GM19463 (cell line): ENCODE measurements at regions not wholly inside any gene's neighbourhood (a gene's known extent, or its start where the extent isn't known, plus 50 kb on each side); places are given as distances from the start of the nearest gene placed in this dataset.

Experiments used
- ATAC-seq: cut with Tn5 transposase; IDR thresholded peaks from one replicate; pipeline ENCODE4 v1.9.1; 2021; ENCODE audit warnings: mild to moderate bottlenecking, moderate library complexity; ENCODE audit not compliant: unreplicated experiment

GRCh38 chr3:20361000-20361399 lies 175.0 kb upstream of the SGO1 start:
- no peak for ATAC-seq

GRCh38 chr3:20353286-20353685 lies 167.3 kb upstream of the SGO1 start:
- no peak for ATAC-seq

GRCh38 chr3:20352546-20353179 lies 166.7 kb upstream of the SGO1 start:
- ATAC-seq, result no peak

- no peak for ATAC-seq
These were observed 164.4 kb upstream of the SGO1 start for GRCh38 chr3:20350449-20350848.

- no peak for ATAC-seq
These were observed 160.9 kb upstream of the SGO1 start for GRCh38 chr3:20346916-20347315.

- ATAC-seq, result no peak
These were observed 160.4 kb upstream of the SGO1 start for GRCh38 chr3:20346369-20346768.

- no peak for ATAC-seq
These were observed 158.5 kb upstream of the SGO1 start for GRCh38 chr3:20344400-20344959.

- ATAC-seq, result no peak
These were observed 157.8 kb upstream of the SGO1 start for GRCh38 chr3:20343790-20344189.

- peak; percentile 83 for ATAC-seq
These were observed 154.4 kb upstream of the SGO1 start for GRCh38 chr3:20340324-20340928.

GRCh38 chr3:20336572-20336971 lies 150.6 kb upstream of the SGO1 start:
- no peak for ATAC-seq

- ATAC-seq, result no peak
These were observed 148.8 kb upstream of the SGO1 start for GRCh38 chr3:20334842-20335241.

- no peak for ATAC-seq
These were observed 141.9 kb upstream of the SGO1 start for GRCh38 chr3:20327889-20328288.

GRCh38 chr3:20326541-20326940 lies 140.5 kb upstream of the SGO1 start:
- no peak for ATAC-seq

- no peak for ATAC-seq
These were observed 139.6 kb upstream of the SGO1 start for GRCh38 chr3:20325563-20325962.

GRCh38 chr3:20324664-20325478 lies 138.9 kb upstream of the SGO1 start:
- ATAC-seq, result peak; percentile 97

GRCh38 chr3:20323307-20323927 lies 137.4 kb upstream of the SGO1 start:
- ATAC-seq, result no peak

- ATAC-seq, result no peak
These were observed 136.1 kb upstream of the SGO1 start for GRCh38 chr3:20322085-20322484.

GRCh38 chr3:20321391-20322047 lies 135.5 kb upstream of the SGO1 start:
- ATAC-seq, result no peak

- no peak for ATAC-seq
These were observed 134.5 kb upstream of the SGO1 start for GRCh38 chr3:20320489-20320888.

- ATAC-seq, result no peak
These were observed 133.5 kb upstream of the SGO1 start for GRCh38 chr3:20319551-20319950.

GRCh38 chr3:20317616-20318015 lies 131.6 kb upstream of the SGO1 start:
- no peak for ATAC-seq
